Mucosa of rectum (tissue), 2 donors: ENCODE measurements at regions not wholly inside any gene's neighbourhood (a gene's known extent, or its start where the extent isn't known, plus 50 kb on each side); places are given as distances from the start of the nearest gene placed in this dataset.
A peak's percentile ranks its signal among the peaks of the same experiment; 100 is the strongest.

ENCODE experiments used
- H3K27ac ChIP-seq, 2 donors: one replicate each; pipeline ENCODE4 v1.7.0; 2013; ENCODE audit warnings: inconsistent platforms in 2 of 2, low read depth in 2 of 2, low read length in 2 of 2
- H3K27me3 ChIP-seq, 2 donors: one replicate each; pipeline ENCODE4 v1.7.0; 2013; ENCODE audit warnings: low read length in 2 of 2; ENCODE audit not compliant: control insufficient read depth in 2 of 2, insufficient read depth in 2 of 2
- H3K36me3 ChIP-seq, 2 donors: one replicate each; pipeline ENCODE4 v1.7.0; 2013; ENCODE audit warnings: low read length in 2 of 2; ENCODE audit not compliant: control insufficient read depth in 2 of 2, insufficient read depth in 2 of 2
- H3K4me1 ChIP-seq, 2 donors: one replicate each; pipeline ENCODE4 v1.7.0; 2013; ENCODE audit warnings: low read length in 2 of 2, mild to moderate bottlenecking in 1 of 2; ENCODE audit not compliant: control insufficient read depth in 2 of 2, insufficient read depth in 2 of 2
- H3K4me3 ChIP-seq, 2 donors: one replicate each; pipeline ENCODE4 v1.7.0; 2013; ENCODE audit warnings: low read length in 2 of 2
- H3K9ac ChIP-seq, 2 donors: one replicate each; pipeline ENCODE4 v1.7.0; 2013; ENCODE audit warnings: low read length in 2 of 2, low read depth in 1 of 2, mild to moderate bottlenecking in 1 of 2
- H3K9me3 ChIP-seq, 2 donors: one replicate each; pipeline ENCODE4 v1.7.0; 2013; ENCODE audit warnings: low read length in 2 of 2; ENCODE audit not compliant: control insufficient read depth in 2 of 2
- donor health status: healthy.
- donor health status: Normal muscosa, but diverticular disease.

DNA sequence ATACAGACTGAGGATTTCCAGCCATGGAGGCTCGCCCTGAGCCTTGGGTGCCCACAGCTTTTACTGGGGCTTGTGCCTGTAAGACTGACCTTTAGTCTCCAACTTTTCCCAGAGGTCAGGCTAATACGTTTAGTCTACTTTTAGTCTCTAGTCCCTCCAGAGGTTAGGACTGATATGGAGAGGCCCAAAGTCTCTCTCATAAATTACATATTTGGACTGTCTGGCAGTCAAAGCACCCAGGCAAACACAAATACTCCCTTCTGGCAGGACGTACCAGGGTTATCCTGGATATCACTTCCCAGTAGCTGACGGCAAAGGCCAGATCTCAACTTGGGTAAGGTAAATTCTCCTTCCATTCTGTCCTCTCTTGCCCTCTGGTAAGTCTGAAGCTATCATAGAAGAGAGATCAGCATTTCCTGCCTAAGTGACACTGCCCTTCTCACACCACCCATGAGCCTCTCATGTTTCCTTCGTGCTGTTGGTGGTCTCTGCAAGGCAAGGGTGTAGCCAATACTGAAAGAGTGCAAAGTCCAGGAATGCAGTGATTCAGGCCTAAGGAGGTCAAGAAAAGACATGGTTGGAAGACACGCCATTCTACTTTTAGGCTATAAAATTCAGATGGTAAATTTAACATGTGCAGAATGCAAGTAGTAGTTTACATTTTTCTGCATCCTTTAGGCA, 69.3 kb upstream of the NEDD4L start:
- Histone ChIP-seq H3K4me1 (no peaks in the 10 kb centered on the region), H3K27me3 (no peaks in the 10 kb centered on the region), H3K27ac (no peak overlapping the region), H3K36me3 (no peaks in the 10 kb centered on the region), H3K4me3 (no peak overlapping the region), H3K9me3 (no peaks in the 10 kb centered on the region), H3K9ac (no peak overlapping the region)

DNA sequence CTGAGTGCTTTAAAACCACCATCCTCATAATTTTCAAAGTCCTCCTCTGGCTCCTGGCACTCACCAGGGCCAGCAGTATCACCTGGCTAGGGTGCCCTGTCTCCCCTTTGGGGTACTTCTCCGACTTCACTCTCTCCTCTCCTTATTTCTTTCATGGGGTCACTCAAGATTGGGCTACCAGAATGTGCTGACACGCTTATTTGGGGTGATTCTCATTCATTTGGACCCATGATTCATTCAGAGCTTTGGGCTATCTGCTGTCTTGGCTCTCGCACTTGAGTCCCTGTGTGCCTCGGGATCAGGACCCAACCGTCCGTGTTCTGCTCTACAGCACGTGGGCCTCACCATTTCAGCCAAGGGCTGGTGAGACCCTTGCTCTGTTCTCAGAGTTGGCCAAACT, 70.1 kb upstream of the NEDD4L start:
- Histone ChIP-seq H3K4me3 (no peak overlapping the region), H3K27ac (no peak overlapping the region), H3K9ac (no peak overlapping the region), H3K36me3 (no peaks in the 10 kb centered on the region), H3K9me3 (no peaks in the 10 kb centered on the region), H3K4me1 (no peaks in the 10 kb centered on the region), H3K27me3 (no peaks in the 10 kb centered on the region)

DNA sequence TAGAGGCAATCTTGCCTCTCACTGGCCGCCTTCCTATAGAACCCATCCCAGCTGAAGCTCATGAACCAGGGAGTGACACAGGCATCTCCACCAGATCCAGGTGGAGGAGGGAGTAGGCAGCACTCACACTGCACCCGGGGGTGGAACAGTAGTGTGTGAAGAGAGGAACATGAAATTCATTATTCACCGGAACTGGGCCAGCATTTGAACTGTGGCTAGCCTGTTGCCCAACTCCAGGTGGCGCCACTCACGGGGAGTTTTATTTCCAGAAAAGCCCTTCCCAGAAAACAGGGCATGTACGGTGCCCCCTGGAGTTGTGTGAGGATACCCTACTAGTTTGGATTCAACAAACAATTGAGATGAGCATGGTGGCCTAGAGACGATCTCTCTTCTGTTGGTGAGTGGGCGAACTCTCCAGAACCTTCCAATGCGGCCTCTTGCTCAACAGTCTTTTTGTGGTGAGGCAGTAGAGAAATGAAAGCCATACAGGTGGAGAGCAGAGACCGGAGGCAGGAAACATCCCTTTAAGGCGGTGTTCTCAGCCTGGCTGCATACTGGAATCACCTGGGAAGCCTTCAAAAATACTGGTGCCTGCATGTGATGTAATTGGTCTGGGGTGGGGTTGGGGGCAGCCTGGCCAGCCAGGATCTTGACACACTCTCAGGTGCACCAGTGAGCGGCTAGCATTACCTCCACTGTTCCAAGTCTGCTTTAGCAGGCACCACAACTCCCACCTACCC, 73.5 kb upstream of the NEDD4L start:
- Histone ChIP-seq H3K36me3 (no peaks in the 10 kb centered on the region), H3K4me1 (no peaks in the 10 kb centered on the region), H3K4me3 (no peak overlapping the region), H3K27ac (no peak overlapping the region), H3K9me3 (no peaks in the 10 kb centered on the region), H3K9ac (no peak overlapping the region), H3K27me3 (no peaks in the 10 kb centered on the region)

- H3K27ac ChIP-seq, result no peak overlapping the region
- H3K9ac ChIP-seq, result no peak overlapping the region
- H3K4me3 ChIP-seq, result no peak overlapping the region
- H3K27me3 ChIP-seq, result no peaks in the 10 kb centered on the region
- H3K9me3 ChIP-seq, result no peaks in the 10 kb centered on the region
- no peaks in the 10 kb centered on the region for H3K4me1 ChIP-seq
- no peaks in the 10 kb centered on the region for H3K36me3 ChIP-seq
Observed at GRCh38 chr18:57969824-57970223, 74.2 kb upstream of the NEDD4L start.

- H3K9ac ChIP-seq, result peak overlapping the region in 1 of 2 donors; percentile 39
Observed at GRCh38 chr18:57965246-57965645, 78.8 kb upstream of the NEDD4L start.

DNA sequence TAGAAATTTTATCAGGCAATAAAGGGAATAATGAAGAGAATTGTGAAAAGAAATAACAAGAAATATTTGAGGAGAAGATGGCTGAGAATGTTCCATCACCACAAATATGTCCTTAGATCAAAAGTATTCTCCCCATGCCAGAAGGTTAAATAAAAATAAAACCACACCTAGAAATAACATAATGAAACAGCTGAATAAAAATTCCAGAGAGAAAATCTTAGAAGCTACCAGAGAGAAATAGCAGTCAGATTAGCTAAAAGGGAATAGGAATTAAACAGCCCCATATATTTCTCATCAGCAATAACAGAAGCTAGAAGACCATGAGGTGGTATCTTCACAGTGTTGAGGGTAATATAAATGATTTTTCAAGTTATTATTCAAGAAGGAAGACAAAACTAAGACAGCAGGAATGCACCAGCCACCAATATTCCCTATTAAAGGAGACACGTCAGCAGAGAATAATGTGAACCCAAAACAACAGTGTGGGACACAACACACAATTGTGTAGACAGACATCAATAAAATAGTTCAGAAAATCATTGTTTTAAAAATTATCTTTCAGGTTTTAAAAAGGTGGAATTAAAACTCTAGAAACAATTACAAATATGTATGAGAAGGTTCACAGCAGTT, 82.0 kb upstream of the NEDD4L start:
- Histone ChIP-seq H3K27me3 (no peaks in the 10 kb centered on the region), H3K4me1 (peaks cover 0 to 2% of the 10 kb centered on the region in 2 donors), H3K4me3 (no peak overlapping the region), H3K9me3 (no peaks in the 10 kb centered on the region), H3K9ac (no peak overlapping the region), H3K36me3 (no peaks in the 10 kb centered on the region), H3K27ac (no peak overlapping the region)

More at GRCh38 chr18:57965246-57965645, 78.8 kb upstream of the NEDD4L start:
- Histone ChIP-seq H3K27me3 (no peaks in the 10 kb centered on the region), H3K27ac (peak overlapping the region in 1 of 2 donors; percentile 46), H3K4me1 (no peaks in the 10 kb centered on the region), H3K4me3 (peak overlapping the region in 1 of 2 donors; percentile 60), H3K9me3 (no peaks in the 10 kb centered on the region), H3K36me3 (no peaks in the 10 kb centered on the region)

DNA sequence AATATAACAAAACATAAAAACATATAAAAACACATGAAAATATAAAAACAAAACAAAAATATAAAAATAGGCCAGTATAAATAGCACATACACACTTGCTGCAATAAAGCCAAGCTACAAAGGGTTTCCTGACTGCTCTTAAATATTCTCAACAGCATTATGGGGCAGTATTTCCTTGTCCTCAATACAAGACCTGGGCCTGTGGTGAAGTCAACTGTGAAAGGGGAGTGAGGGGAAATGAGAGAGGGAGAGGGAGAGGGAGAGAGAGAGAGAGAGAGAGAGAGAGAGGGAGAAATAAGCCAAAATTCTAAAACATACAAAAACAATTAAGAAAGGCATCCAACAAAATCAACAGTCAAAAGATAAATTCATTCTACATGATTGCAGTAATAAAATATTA, 82.6 kb upstream of the NEDD4L start:
- no peak overlapping the region for H3K4me3 ChIP-seq
- H3K36me3 ChIP-seq, result no peaks in the 10 kb centered on the region
- no peaks in the 10 kb centered on the region for H3K9me3 ChIP-seq
- H3K4me1 ChIP-seq, result peaks cover 0 to 7% of the 10 kb centered on the region in 2 donors
- H3K27me3 ChIP-seq, result no peaks in the 10 kb centered on the region
- H3K9ac ChIP-seq, result no peak overlapping the region
- no peak overlapping the region for H3K27ac ChIP-seq

DNA sequence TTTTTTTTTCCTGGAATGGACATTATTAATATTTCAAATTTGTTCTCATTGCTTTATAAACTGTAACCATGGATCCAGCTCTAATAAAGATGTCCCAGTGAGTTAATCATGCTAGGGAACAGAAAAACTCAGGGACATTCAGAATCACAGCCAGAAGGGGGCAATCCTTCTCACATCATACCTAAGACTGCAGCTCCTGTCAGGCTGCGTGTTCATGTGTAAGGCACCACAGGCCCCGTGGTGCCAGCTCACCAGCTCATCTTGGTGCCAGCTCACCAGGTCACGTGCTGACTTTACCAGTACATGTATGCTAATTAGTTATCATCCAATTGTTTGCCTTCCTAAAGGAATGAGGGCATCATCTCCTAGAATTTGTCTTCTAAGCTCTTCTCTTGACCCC, 84.7 kb upstream of the NEDD4L start:
- Histone ChIP-seq H3K27me3 (no peaks in the 10 kb centered on the region), H3K36me3 (no peaks in the 10 kb centered on the region), H3K9me3 (no peaks in the 10 kb centered on the region), H3K4me1 (peaks cover 13 to 14% of the 10 kb centered on the region in 2 donors), H3K9ac (no peak overlapping the region), H3K27ac (no peak overlapping the region), H3K4me3 (no peak overlapping the region)

GRCh38 chr18:57957210-57957609, 86.8 kb upstream of the NEDD4L start:
- H3K9me3 ChIP-seq, result no peaks in the 10 kb centered on the region
- H3K27me3 ChIP-seq, result no peaks in the 10 kb centered on the region
- H3K36me3 ChIP-seq, result no peaks in the 10 kb centered on the region
- H3K27ac ChIP-seq, result no peak overlapping the region
- no peak overlapping the region for H3K4me3 ChIP-seq
- no peak overlapping the region for H3K9ac ChIP-seq
- H3K4me1 ChIP-seq, result peaks cover 15% of the 10 kb centered on the region in 2 donors

DNA sequence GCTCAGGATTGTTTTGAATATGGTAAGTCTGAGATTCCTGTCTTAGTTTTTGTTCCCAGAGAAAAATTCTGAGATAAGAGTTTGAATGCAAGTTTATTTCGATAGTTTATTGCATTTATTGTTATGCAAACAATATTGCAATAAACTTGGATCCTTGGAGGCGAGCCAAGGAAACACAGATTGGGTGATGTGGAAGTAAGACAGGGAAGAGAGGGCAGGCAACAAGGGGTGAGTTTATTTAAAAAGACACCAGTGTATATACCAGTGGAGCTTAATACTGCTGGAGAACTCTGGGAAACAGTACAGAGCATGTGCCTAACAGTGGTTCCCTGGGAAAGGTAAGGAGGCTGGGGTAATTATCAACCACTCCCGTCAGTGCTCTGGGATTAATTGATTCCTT, 87.5 kb upstream of the NEDD4L start:
- H3K9ac ChIP-seq, result no peak overlapping the region
- H3K4me3 ChIP-seq, result peak overlapping the region in 1 of 2 donors; percentile 43
- H3K4me1 ChIP-seq, result peaks cover 15% of the 10 kb centered on the region in 2 donors
- no peaks in the 10 kb centered on the region for H3K36me3 ChIP-seq
- no peaks in the 10 kb centered on the region for H3K27me3 ChIP-seq
- H3K9me3 ChIP-seq, result no peaks in the 10 kb centered on the region
- peak overlapping the region in 1 of 2 donors; percentile 26 for H3K27ac ChIP-seq
